CD14-positive monocyte (primary cell): ENCODE measurements at regions not wholly inside any gene's neighbourhood (a gene's known extent, or its start where the extent isn't known, plus 50 kb on each side); places are given as distances from the start of the nearest gene placed in this dataset.

Source experiments
- DNase-seq, 3 donors: peaks; one replicate each; pipeline ENCODE4 v3.0.0-alpha.2; 2011 to 2022
- H2AFZ ChIP-seq: 2 replicates; pipeline ENCODE4 v1.6.0; 2012; ENCODE audit warnings: mild to moderate bottlenecking, low read depth, low read length, inconsistent platforms; ENCODE audit not compliant: insufficient read depth, poor library complexity, severe bottlenecking
- H3K27ac ChIP-seq, 2 donors: 1 replicate in 1 of 2; 2 replicates in 1 of 2; pipeline ENCODE4 v1.5.1; 2012 to 2013; ENCODE audit warnings: low read length in 2 of 2, control low read depth in 1 of 2, inconsistent platforms in 1 of 2, low read depth in 1 of 2, mild to moderate bottlenecking in 1 of 2
- H3K27me3 ChIP-seq, 2 donors: one replicate each; pipeline versions ENCODE4 v1.6.0 to v1.6.1; 2011 to 2013; ENCODE audit warnings: low read length in 2 of 2; ENCODE audit not compliant: control insufficient read depth in 2 of 2, insufficient read depth in 2 of 2
- H3K36me3 ChIP-seq, 2 donors: replicated peaks in 1 of 2; 1 replicate in 1 of 2; 2 replicates in 1 of 2; pipeline versions ENCODE4 v1.5.1 to v1.6.1; 2012 to 2013; ENCODE audit warnings: low read length in 2 of 2, control low read depth in 1 of 2, inconsistent platforms in 1 of 2, mild to moderate bottlenecking in 1 of 2; ENCODE audit not compliant: insufficient read depth in 2 of 2, control insufficient read depth in 1 of 2
- H3K4me1 ChIP-seq, 2 donors: 1 replicate in 1 of 2; 2 replicates in 1 of 2; pipeline versions ENCODE4 v1.5.1 to v1.6.1; 2012 to 2013; ENCODE audit warnings: low read length in 2 of 2, control low read depth in 1 of 2, inconsistent platforms in 1 of 2, mild to moderate bottlenecking in 1 of 2, moderate library complexity in 1 of 2; ENCODE audit not compliant: insufficient read depth in 2 of 2, control insufficient read depth in 1 of 2
- H3K4me2 ChIP-seq: replicated peaks from 2 replicates; pipeline ENCODE3; 2012; ENCODE audit warnings: low read length, moderate library complexity, mild to moderate bottlenecking; ENCODE audit not compliant: poor library complexity, severe bottlenecking; ENCODE audit errors: extremely low read depth
- H3K4me3 ChIP-seq, 3 experiments: fragments of 200-600 bp in 1 of 3; sonication (generic) in 1 of 3; replicated peaks in 1 of 3; 1 replicate in 2 of 3; 2 replicates in 1 of 3; pipeline ENCODE4 v1.5.1; 2011 to 2013; ENCODE audit warnings: low read length in 3 of 3, mild to moderate bottlenecking in 3 of 3, control low read depth in 2 of 3, low read depth in 2 of 3, inconsistent platforms in 1 of 3, moderate library complexity in 1 of 3
- H3K79me2 ChIP-seq: 2 replicates; pipeline ENCODE4 v1.6.0; 2012; ENCODE audit warnings: mild to moderate bottlenecking, control low read depth, inconsistent platforms, low read length, moderate library complexity; ENCODE audit not compliant: insufficient read depth
- H3K9ac ChIP-seq: 2 replicates; pipeline ENCODE4 v1.6.0; 2017; ENCODE audit warnings: low read length, mild to moderate bottlenecking; ENCODE audit not compliant: insufficient read depth, poor library complexity, severe bottlenecking
- H3K9me3 ChIP-seq, 2 donors: replicated peaks in 1 of 2; 1 replicate in 1 of 2; 2 replicates in 1 of 2; pipeline versions ENCODE4 v1.5.1 to v1.6.1; 2012 to 2013; ENCODE audit warnings: low read length in 2 of 2, control low read depth in 1 of 2; ENCODE audit not compliant: control insufficient read depth in 1 of 2, insufficient read depth in 1 of 2
- H4K20me1 ChIP-seq: 2 replicates; pipeline ENCODE4 v1.6.0; 2012; ENCODE audit warnings: mild to moderate bottlenecking, low read length, control low read depth, moderate library complexity; ENCODE audit not compliant: insufficient read depth
- H3K27ac Mint-ChIP-seq, 7 donors: one replicate each; pipeline ENCODE4 v1.8.0; 2020; ENCODE audit warnings: mild to moderate bottlenecking in 7 of 7, mixed read lengths in 7 of 7, moderate library complexity in 6 of 7, inconsistent platforms in 2 of 7
- H3K27me3 Mint-ChIP-seq, 3 donors: one replicate each; pipeline ENCODE4 v1.8.0; 2021 to 2022; ENCODE audit warnings: low read depth in 3 of 3, mild to moderate bottlenecking in 3 of 3, mixed read lengths in 3 of 3, moderate library complexity in 3 of 3, inconsistent platforms in 1 of 3
- H3K36me3 Mint-ChIP-seq, 2 donors: one replicate each; pipeline ENCODE4 v1.8.0; 2020; ENCODE audit warnings: mixed read lengths in 2 of 2, inconsistent platforms in 1 of 2, mild to moderate bottlenecking in 1 of 2
- H3K4me1 Mint-ChIP-seq: one replicate; pipeline ENCODE4 v1.8.0; 2020; ENCODE audit warnings: mild to moderate bottlenecking, mixed read lengths
- H3K4me3 Mint-ChIP-seq, 2 donors: one replicate each; pipeline ENCODE4 v1.8.0; 2020; ENCODE audit warnings: mild to moderate bottlenecking in 2 of 2, mixed read lengths in 2 of 2, moderate library complexity in 1 of 2
- H3K9me3 Mint-ChIP-seq, 7 donors: one replicate each; pipeline ENCODE4 v1.8.0; 2020 to 2022; ENCODE audit warnings: mixed read lengths in 7 of 7, mild to moderate bottlenecking in 6 of 7, moderate library complexity in 6 of 7, inconsistent platforms in 2 of 7
- CTCF ChIP-seq: fragments of 200-600 bp; IDR thresholded peaks from one replicate; pipeline ENCODE4 v1.8.0; 2022; ENCODE audit warnings: antibody characterized with exemption, mild to moderate bottlenecking
- WGBS: methylation state at CpG from one replicate; pipeline ENCODE4 v1.1.5; 2013; ENCODE audit warnings: missing lambda C conversion rate; ENCODE audit not compliant: insufficient coverage; 5-methylcytosine and 5-hydroxymethylcytosine counted together
- intact Hi-C, 2 donors: fragments of 100-400 bp; cut with micrococcal nuclease; formaldehyde crosslinking; loops; one replicate each; pipeline versions ENCODE4 v1.15.0 to v1.15.1; 2023

GRCh38 chr6:99147206-99147605, 199.5 kb upstream of the FBXL4 start:
- no peak for TF ChIP-seq CTCF
- no peak overlapping the region for H3K4me3 Mint-ChIP-seq
- peaks cover 0 to 4% (median 0%) of the 10 kb centered on the region in 3 donors for H3K27me3 Mint-ChIP-seq
- DNase-seq: no peak
- no peak overlapping the region for H3K4me3 ChIP-seq
- no peaks in the 10 kb centered on the region for H3K36me3 ChIP-seq
- no peaks in the 10 kb centered on the region for H3K79me2 ChIP-seq
- H3K4me1 ChIP-seq: no peaks in the 10 kb centered on the region
- no peak overlapping the region for H3K9ac ChIP-seq
- H3K27me3 ChIP-seq: no peaks in the 10 kb centered on the region
- H3K9me3 ChIP-seq: no peaks in the 10 kb centered on the region
- intact Hi-C loops: no loop called here
- H4K20me1 ChIP-seq: no peaks in the 10 kb centered on the region
- H3K9me3 Mint-ChIP-seq: peaks cover 0 to 1% (median 0%) of the 10 kb centered on the region in 7 donors
- no peak overlapping the region for H2AFZ ChIP-seq
- H3K36me3 Mint-ChIP-seq: no peaks in the 10 kb centered on the region
- H3K27ac Mint-ChIP-seq: no peak overlapping the region
- H3K4me1 Mint-ChIP-seq: no peaks in the 10 kb centered on the region
- H3K27ac ChIP-seq: no peak overlapping the region
- H3K4me2 ChIP-seq: no peak overlapping the region
- WGBS: no CpG with 5 or more reads among the region's 5 CpGs

GRCh38 chr6:99146711-99147110, 199.0 kb upstream of the FBXL4 start:
- intact Hi-C loops: no loop called here
- Histone ChIP-seq H3K9ac (no peak overlapping the region), H4K20me1 (no peaks in the 10 kb centered on the region), H3K9me3 (no peaks in the 10 kb centered on the region), H3K36me3 (no peaks in the 10 kb centered on the region), H3K4me1 (no peaks in the 10 kb centered on the region), H3K79me2 (no peaks in the 10 kb centered on the region), H3K4me3 (no peak overlapping the region), H3K27me3 (no peaks in the 10 kb centered on the region), H3K4me2 (no peak overlapping the region), H3K27ac (no peak overlapping the region), H2AFZ (no peak overlapping the region)
- WGBS: no CpG with 5 or more reads among the region's 4 CpGs
- Mint-ChIP-seq H3K27ac (no peak overlapping the region), H3K27me3 (peaks cover 0 to 4% (median 0%) of the 10 kb centered on the region in 3 donors), H3K36me3 (no peaks in the 10 kb centered on the region), H3K4me1 (no peaks in the 10 kb centered on the region), H3K9me3 (peaks cover 0 to 2% (median 0%) of the 10 kb centered on the region in 7 donors), H3K4me3 (no peak overlapping the region)
- TF ChIP-seq CTCF: no peak
- no peak for DNase-seq
